ENCODE measurements at regions not wholly inside any gene's neighbourhood (a gene's known extent, or its start where the extent isn't known, plus 50 kb on each side); places are given as distances from the start of the nearest gene placed in this dataset.

DNA sequence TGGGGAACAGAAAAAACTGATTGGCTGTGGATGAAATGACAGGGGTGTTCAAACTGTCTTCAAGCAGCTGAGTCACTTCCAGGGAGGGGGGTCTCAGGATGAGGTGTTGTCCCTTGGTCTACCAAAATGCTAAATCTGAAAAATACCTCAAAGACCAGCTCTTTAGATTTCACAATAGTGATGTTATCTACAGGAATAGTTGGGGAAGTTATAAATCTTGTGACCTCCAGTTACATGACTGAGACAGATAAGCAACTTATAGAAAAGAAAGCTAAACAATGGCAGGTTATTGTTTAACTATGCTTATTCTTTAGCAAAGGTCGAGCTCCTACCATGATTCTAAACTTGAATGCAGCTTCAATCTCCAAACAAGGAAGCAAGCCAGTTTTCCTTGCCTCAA lies 125.4 kb downstream of the SYT10 start:
- Histone ChIP-seq H3K27ac (ENCODE audit: low read depth, low read length, poor library complexity, severe bottlenecking) (no peak overlapping the region), H2AFZ (ENCODE audit: low read length) (no peak overlapping the region), H3K9me2 (ENCODE audit: insufficient read depth, low read length) (no peaks in the 10 kb centered on the region), H3K36me3 (ENCODE audit: insufficient read depth, low read length) (no peaks in the 10 kb centered on the region), H3K4me2 (ENCODE audit: low read length) (no peak overlapping the region), H3K9me3 (ENCODE audit: low read length) (no peaks in the 10 kb centered on the region), H3K79me2 (ENCODE audit: insufficient read depth, low read depth, low read length) (no peaks in the 10 kb centered on the region), H3K4me3 (ENCODE audit: low read depth, low read length, poor library complexity, severe bottlenecking) (no peak overlapping the region), H3K4me1 (ENCODE audit: insufficient read depth, low read length, poor library complexity, severe bottlenecking) (no peaks in the 10 kb centered on the region), H4K20me1 (ENCODE audit: insufficient read depth, low read length) (no peaks in the 10 kb centered on the region)
- no TSS peak for BruUV-seq (replicated peaks)
- intact Hi-C loops (cut with micrococcal nuclease; ENCODE audit: unreplicated experiment): no loop called here
- no peak for DNase-seq (ENCODE audit: low spot score)
- no peak for TF ChIP-seq EZH2phosphoT487 (IDR thresholded peaks at IDR 0.05; ENCODE audit: borderline replicate concordance, low read depth, low read length)
- TF ChIP-seq, protein P1, sequence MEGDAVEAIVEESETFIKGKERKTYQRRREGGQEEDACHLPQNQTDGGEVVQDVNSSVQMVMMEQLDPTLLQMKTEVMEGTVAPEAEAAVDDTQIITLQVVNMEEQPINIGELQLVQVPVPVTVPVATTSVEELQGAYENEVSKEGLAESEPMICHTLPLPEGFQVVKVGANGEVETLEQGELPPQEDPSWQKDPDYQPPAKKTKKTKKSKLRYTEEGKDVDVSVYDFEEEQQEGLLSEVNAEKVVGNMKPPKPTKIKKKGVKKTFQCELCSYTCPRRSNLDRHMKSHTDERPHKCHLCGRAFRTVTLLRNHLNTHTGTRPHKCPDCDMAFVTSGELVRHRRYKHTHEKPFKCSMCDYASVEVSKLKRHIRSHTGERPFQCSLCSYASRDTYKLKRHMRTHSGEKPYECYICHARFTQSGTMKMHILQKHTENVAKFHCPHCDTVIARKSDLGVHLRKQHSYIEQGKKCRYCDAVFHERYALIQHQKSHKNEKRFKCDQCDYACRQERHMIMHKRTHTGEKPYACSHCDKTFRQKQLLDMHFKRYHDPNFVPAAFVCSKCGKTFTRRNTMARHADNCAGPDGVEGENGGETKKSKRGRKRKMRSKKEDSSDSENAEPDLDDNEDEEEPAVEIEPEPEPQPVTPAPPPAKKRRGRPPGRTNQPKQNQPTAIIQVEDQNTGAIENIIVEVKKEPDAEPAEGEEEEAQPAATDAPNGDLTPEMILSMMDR (conservative IDR thresholded peaks at IDR 0.05; ENCODE audit: low read length): no peak
- ChIA-PET POLR2A (interaction anchor here (0.6 kb wide), 2 partner anchors 12 to 887 kb away, joined by 3 read pairs; no protein-coding TSS in a partner anchor), CTCF (ENCODE audit: unreplicated experiment) (no interaction called here)

DNA sequence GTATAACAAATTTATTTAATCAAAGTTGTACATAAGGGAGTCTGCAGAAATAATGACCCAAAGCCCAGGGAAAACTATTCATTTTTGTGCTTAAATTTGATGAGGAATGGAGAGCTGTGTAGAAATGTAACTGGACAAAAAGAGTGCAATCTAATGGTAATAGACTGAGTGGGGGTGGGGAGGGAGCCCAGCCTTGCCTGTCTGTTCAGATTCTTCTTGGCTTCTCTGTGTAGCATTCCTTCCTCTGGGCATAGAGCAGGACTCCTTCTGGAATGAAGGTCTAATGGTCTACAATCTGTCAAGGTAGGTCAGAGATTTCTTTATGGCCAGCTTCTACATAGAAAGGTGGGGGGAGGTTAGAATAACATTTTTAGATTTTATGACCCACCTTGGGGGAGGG lies 126.1 kb downstream of the SYT10 start:
- POLR2A ChIA-PET: no interaction called here
- CTCF ChIA-PET (ENCODE audit: unreplicated experiment): no interaction called here
- no peak overlapping the region for H3K4me2 ChIP-seq (ENCODE audit: low read length)
- H4K20me1 ChIP-seq (ENCODE audit: insufficient read depth, low read length): no peaks in the 10 kb centered on the region
- no peak for DNase-seq (ENCODE audit: low spot score)
- H3K27ac ChIP-seq (ENCODE audit: low read depth, low read length, poor library complexity, severe bottlenecking): no peak overlapping the region
- H3K4me1 ChIP-seq (ENCODE audit: insufficient read depth, low read length, poor library complexity, severe bottlenecking): no peaks in the 10 kb centered on the region
- H2AFZ ChIP-seq (ENCODE audit: low read length): no peak overlapping the region
- no TSS peak for BruUV-seq (replicated peaks)
- H3K9me2 ChIP-seq (ENCODE audit: insufficient read depth, low read length): no peaks in the 10 kb centered on the region
- H3K4me3 ChIP-seq (ENCODE audit: low read depth, low read length, poor library complexity, severe bottlenecking): no peak overlapping the region
- intact Hi-C loops (cut with micrococcal nuclease; ENCODE audit: unreplicated experiment): no loop called here
- no peaks in the 10 kb centered on the region for H3K9me3 ChIP-seq (ENCODE audit: low read length)
- no peak for TF ChIP-seq EZH2phosphoT487 (IDR thresholded peaks at IDR 0.05; ENCODE audit: borderline replicate concordance, low read depth, low read length)
- TF ChIP-seq, protein P1 (conservative IDR thresholded peaks at IDR 0.05; ENCODE audit: low read length): no peak
- H3K36me3 ChIP-seq (ENCODE audit: insufficient read depth, low read length): no peaks in the 10 kb centered on the region
- H3K79me2 ChIP-seq (ENCODE audit: insufficient read depth, low read depth, low read length): no peaks in the 10 kb centered on the region

DNA sequence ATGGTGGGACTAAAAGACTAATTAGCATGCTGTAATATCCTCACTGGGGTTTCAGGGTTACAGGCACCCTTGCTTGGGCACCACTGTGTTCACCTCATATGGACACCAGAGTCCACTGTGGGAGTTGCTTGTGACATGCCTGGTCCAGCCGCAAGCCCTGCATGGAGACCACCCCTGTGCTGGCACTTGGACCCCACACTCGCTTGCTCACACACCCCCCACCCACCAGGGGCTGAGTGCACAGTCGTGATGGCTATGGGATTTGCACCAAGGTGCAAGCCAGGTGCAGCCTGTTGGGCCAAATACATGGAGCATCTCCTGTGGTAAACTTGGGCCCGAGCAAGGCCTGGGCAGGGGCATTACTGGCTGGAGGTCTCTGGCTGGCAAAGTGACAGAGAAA lies 129.1 kb downstream of the SYT10 start:
- POLR2A ChIA-PET: no interaction called here
- Histone ChIP-seq H3K4me3 (ENCODE audit: low read depth, low read length, poor library complexity, severe bottlenecking) (no peak overlapping the region), H3K9me3 (ENCODE audit: low read length) (no peaks in the 10 kb centered on the region), H3K4me2 (ENCODE audit: low read length) (no peak overlapping the region), H3K27ac (ENCODE audit: low read depth, low read length, poor library complexity, severe bottlenecking) (no peak overlapping the region), H3K9me2 (ENCODE audit: insufficient read depth, low read length) (no peaks in the 10 kb centered on the region), H3K4me1 (ENCODE audit: insufficient read depth, low read length, poor library complexity, severe bottlenecking) (no peaks in the 10 kb centered on the region), H2AFZ (ENCODE audit: low read length) (no peak overlapping the region), H3K79me2 (ENCODE audit: insufficient read depth, low read depth, low read length) (no peaks in the 10 kb centered on the region), H3K36me3 (ENCODE audit: insufficient read depth, low read length) (no peaks in the 10 kb centered on the region), H4K20me1 (ENCODE audit: insufficient read depth, low read length) (no peaks in the 10 kb centered on the region)
- BruUV-seq (replicated peaks): no TSS peak
- intact Hi-C loops (cut with micrococcal nuclease; ENCODE audit: unreplicated experiment): no loop called here
- DNase-seq (ENCODE audit: low spot score): no peak
- TF ChIP-seq, protein P1 (conservative IDR thresholded peaks at IDR 0.05; ENCODE audit: low read length): no peak
- TF ChIP-seq EZH2phosphoT487 (IDR thresholded peaks at IDR 0.05; ENCODE audit: borderline replicate concordance, low read depth, low read length): no peak
- CTCF ChIA-PET (ENCODE audit: unreplicated experiment): no interaction called here
